ENCODE measurements at regions not wholly inside any gene's neighbourhood (a gene's known extent, or its start where the extent isn't known, plus 50 kb on each side); places are given as distances from the start of the nearest gene placed in this dataset.
"Not testable (repeated sequence)": the region's sequence is repeated elsewhere in the genome, so short reads cannot be mapped to it uniquely, and the experiment has no call there.

GRCh38 chr3:166663194-166663593, 716.9 kb downstream of the ZBBX start:
- no peak for DNase-seq (ENCODE audit: low read depth)

- DNase-seq (ENCODE audit: low read depth) = no peak
Observed at GRCh38 chr3:166661621-166662020, 718.5 kb downstream of the ZBBX start.

GRCh38 chr3:166660962-166661361, 719.1 kb downstream of the ZBBX start:
- DNase-seq (ENCODE audit: low read depth) = no peak

- DNase-seq (ENCODE audit: low read depth) = no peak
Observed at GRCh38 chr3:166637984-166638530, 742.0 kb downstream of the ZBBX start.

GRCh38 chr3:166634091-166634746, 745.9 kb downstream of the ZBBX start:
- DNase-seq (ENCODE audit: low read depth) = no peak

- DNase-seq (ENCODE audit: low read depth) = no peak
Observed at GRCh38 chr3:166630190-166630589, 749.9 kb downstream of the ZBBX start.

- no peak for DNase-seq (ENCODE audit: low read depth)
Observed at GRCh38 chr3:166613365-166613764, 766.7 kb downstream of the ZBBX start.

- not testable (repeated sequence) for DNase-seq (ENCODE audit: low read depth)
Observed at GRCh38 chr3:166612761-166613160, 767.3 kb downstream of the ZBBX start.

- DNase-seq (ENCODE audit: low read depth) = no peak
Observed at GRCh38 chr3:166607933-166608521, 770.8 kb upstream of the BCHE start.

GRCh38 chr3:166606988-166607387, 769.8 kb upstream of the BCHE start:
- no peak for DNase-seq (ENCODE audit: low read depth)

- DNase-seq (ENCODE audit: low read depth) = no peak
Observed at GRCh38 chr3:166593776-166594175, 756.6 kb upstream of the BCHE start.

GRCh38 chr3:166582236-166582635, 745.0 kb upstream of the BCHE start:
- DNase-seq (ENCODE audit: low read depth) = no peak

- DNase-seq (ENCODE audit: low read depth) = no peak
Observed at GRCh38 chr3:166580561-166580960, 743.3 kb upstream of the BCHE start.

- no peak for DNase-seq (ENCODE audit: low read depth)
Observed at GRCh38 chr3:166575161-166575560, 737.9 kb upstream of the BCHE start.

- not testable (repeated sequence) for DNase-seq (ENCODE audit: low read depth)
Observed at GRCh38 chr3:166571686-166572085, 734.5 kb upstream of the BCHE start.

GRCh38 chr3:166570102-166570501, 732.9 kb upstream of the BCHE start:
- DNase-seq (ENCODE audit: low read depth) = no peak

GRCh38 chr3:166569589-166569988, 732.4 kb upstream of the BCHE start:
- no peak for DNase-seq (ENCODE audit: low read depth)

GRCh38 chr3:166560253-166560652, 723.0 kb upstream of the BCHE start:
- DNase-seq (ENCODE audit: low read depth) = no peak

GRCh38 chr3:166556955-166557354, 719.7 kb upstream of the BCHE start:
- no peak for DNase-seq (ENCODE audit: low read depth)

- no peak for DNase-seq (ENCODE audit: low read depth)
Observed at GRCh38 chr3:166554023-166554422, 716.8 kb upstream of the BCHE start.

- no peak for DNase-seq (ENCODE audit: low read depth)
Observed at GRCh38 chr3:166533740-166534139, 696.5 kb upstream of the BCHE start.

- no peak for DNase-seq (ENCODE audit: low read depth)
Observed at GRCh38 chr3:166531730-166532129, 694.5 kb upstream of the BCHE start.

GRCh38 chr3:166527325-166527724, 690.1 kb upstream of the BCHE start:
- DNase-seq (ENCODE audit: low read depth) = peak; percentile 3

GRCh38 chr3:166526881-166527280, 689.7 kb upstream of the BCHE start:
- DNase-seq (ENCODE audit: low read depth) = no peak
